ENCODE measurements at regions not wholly inside any gene's neighbourhood (a gene's known extent, or its start where the extent isn't known, plus 50 kb on each side); places are given as distances from the start of the nearest gene placed in this dataset.
"Not testable (repeated sequence)": the region's sequence is repeated elsewhere in the genome, so short reads cannot be mapped to it uniquely, and the experiment has no call there.

GRCh38 chr1:120620693-120620969 is 103.1 kb upstream of the NBPF26 start:
- TF ChIP-seq CTCF (conservative IDR thresholded peaks at IDR 0.05; ENCODE audit: low read depth, low read length); POLR2A (IDR thresholded peaks at IDR 0.05; ENCODE audit: low read depth, low read length); RCOR1 (IDR thresholded peaks at IDR 0.05; ENCODE audit: insufficient replicate concordance, low read length); RFX5 (IDR thresholded peaks at IDR 0.05; ENCODE audit: low read depth, low read length); ELK1 (IDR thresholded peaks at IDR 0.05; ENCODE audit: borderline replicate concordance, low read depth, low read length); USF2 (IDR thresholded peaks at IDR 0.05; ENCODE audit: low read depth, low read length); SMC3 (IDR thresholded peaks at IDR 0.05; ENCODE audit: low read depth, low read length); FOS (IDR thresholded peaks at IDR 0.05; ENCODE audit: low read depth, low read length): not testable (repeated sequence)

All from IMR-90 (cell line).